ACHN (cell line): ENCODE measurements at regions not wholly inside any gene's neighbourhood (a gene's known extent, or its start where the extent isn't known, plus 50 kb on each side); places are given as distances from the start of the nearest gene placed in this dataset.
A peak's percentile ranks its signal among the peaks of the same experiment; 100 is the strongest.

ENCODE experiments used
- DNase-seq: peaks from one replicate; pipeline ENCODE4 v3.0.0-alpha.2; 2015
- in situ Hi-C: cut with HindIII; loops from 2 replicates; pipeline ENCODE4 v1.10.0; 2017; ENCODE audit warnings: low sequenced_read_pairs, low pct_ligation_motif_present, low pct_unique_long_range_greater_than_20kb

DNA sequence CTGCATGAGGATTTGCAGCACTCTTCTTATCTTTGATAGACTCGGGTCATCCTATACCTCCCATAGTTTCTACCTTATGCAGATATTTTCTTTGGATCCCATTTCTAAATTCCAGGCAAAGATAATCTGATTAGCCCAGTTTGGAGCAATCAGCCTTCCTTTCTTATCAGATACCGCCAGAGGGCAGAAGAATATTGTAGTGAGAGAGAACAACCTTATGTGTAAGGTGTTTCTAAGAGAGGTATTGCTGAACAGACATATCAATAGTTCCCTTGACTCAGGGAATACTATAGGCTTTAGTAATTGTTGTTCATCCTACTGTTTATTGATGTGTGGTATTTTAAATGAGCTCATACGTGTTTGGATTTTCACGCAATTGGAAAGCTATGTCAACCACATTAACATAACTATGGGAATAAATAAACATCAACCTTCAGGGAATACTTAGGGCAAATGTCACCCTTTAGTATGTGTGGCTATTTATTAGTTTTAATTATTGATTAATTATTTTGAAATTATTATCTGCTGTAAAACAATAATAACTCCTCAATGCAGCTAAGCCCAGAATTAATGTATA is 1435.2 kb upstream of the CDH9 start:
- in situ Hi-C loops, result no loop called here
- no peak for DNase-seq

DNA sequence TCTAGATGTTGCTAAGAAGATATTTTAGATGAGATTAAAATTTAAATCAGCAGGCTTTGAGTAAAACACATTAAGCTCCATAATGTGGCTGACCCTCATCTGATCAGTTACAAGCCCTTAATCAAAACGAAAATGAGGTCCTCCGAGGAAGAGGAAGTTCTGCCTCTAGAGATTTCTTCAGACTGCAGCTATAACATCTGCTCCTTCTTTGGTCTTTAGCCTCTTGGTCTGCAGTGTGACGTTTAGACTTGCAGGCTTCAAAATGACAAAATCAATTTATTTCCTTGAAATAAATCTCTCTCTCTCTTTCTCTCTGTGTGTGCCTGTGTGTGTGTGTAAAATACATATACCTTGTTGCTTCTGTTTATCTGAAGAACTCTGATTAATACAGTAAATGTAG is 1429.8 kb upstream of the CDH9 start:
- DNase-seq, result no peak
- in situ Hi-C loops, result no loop called here

DNA sequence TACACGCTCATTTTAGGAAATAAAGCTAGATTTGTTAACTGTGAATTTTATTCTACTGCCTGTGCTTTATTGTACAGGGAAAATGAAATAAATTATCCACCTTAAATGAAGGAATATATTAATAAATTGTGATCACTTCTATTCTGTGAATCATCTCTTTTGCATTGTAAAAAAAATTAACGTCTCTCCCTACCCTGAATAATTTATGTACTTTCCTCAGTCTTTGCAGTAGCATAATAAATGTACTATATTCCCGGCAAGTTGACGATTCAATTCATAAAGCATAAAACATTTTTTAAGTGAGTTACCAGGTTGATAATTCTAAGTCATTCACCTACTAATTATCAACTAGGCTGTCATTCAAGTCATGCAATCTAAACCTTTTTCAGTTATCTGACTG is 1425.3 kb upstream of the CDH9 start:
- in situ Hi-C loops, result no loop called here
- DNase-seq, result no peak

DNA sequence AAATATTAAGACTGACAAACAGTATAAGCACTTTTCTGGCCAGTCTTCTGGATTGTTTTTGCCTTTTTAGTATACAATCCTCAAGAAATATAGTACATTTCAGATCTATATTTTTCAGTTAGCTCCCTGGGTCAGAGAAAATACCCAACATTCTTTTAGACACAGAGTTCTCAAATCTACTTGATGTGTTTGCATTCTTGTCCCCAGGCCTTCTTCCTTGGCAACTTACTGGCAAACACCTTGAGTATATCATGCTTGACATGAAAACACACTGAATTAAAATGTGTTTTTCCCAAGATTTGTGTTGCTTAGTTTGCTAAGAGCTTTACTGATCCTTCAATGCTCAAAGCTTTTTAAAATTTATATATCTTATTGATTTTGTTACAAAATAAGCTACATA is 1413.1 kb upstream of the CDH9 start:
- no peak for DNase-seq
- in situ Hi-C loops, result no loop called here

DNA sequence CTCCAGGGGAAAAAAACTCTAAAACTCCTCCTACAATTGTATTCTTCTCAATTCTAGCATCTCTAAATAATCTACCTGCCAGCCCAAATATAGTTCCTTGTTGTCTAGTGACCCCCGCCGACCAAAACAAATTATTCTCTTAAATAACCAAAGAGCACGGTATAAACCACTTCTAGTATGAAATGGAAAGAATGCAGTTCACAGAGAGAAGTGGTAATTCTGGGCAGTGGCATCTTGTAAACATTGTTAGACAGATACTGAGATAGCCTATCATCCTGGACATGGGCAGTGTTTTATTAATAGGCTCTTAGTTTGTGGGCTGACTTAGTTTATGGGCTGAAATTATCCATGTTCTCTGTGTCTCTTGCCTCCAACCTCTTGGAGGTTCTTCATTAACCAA is 1412.6 kb upstream of the CDH9 start:
- no peak for DNase-seq
- in situ Hi-C loops, result no loop called here

DNA sequence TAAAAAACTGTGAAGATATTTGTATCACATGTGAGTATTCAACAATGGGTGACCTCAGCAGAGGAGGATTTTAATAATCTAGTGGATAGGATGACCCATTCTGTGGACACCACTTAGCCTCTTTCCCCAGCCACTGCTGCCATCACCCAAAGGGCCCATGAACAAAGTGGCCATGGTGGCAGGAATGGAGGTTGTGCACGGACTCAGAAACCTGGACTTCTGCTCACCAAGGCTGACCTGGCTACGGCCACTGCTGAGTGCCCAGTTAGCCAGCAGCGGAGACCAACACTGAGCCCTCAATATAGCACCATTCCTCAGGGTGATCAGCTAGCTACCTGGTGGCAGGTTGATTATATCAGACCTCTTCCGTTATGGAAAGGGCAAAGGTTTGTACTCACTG is 1410.4 kb upstream of the CDH9 start:
- in situ Hi-C loops, result no loop called here
- DNase-seq, result no peak

DNA sequence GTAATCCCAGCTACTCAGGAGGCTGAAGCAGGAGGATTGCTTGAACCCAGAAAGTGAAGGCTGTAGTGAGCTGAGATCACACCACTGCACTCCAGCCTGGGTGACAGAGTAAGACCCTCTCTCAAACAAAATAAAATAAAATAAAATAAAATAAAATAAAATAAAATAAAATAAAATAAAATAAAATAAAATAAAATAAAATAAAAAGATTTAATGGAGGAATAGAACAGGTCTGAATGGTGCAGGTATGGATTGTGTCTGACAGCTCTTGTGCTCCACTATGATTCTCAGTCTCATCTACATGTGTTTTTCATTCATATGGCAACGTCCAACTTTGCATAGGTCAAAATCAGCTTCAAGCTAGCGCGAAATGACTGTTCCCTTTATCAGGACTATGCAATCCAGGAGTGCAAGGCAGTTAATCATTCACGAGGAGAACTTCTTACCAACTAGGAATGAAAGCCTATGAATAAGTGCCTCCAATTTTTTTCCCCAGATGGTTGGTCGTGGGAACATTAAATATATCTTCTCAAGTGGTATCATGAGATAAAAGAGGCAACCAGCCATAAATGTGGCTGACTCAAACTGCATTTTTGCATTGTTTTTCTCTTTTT is 1392.3 kb upstream of the CDH9 start:
- in situ Hi-C loops, result no loop called here
- peak; percentile 29 for DNase-seq

DNA sequence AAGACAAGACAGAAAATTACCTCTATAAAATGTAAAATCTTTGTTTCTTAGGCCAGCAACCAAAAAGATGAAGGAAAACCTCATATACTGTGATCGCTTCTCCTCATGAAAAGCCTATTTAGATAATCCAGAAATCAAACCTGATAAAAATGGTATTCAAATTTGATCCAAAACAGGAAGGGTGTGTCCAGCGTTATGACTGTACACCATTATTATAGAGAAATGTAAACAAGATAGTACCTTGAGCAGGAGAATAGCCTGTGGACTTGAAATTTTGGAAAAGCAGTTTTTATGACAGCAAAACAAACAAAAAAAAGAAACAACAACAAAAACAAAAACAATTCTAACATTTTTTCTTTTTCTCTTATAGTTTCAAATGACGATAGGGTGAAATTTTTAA is 1382.8 kb upstream of the CDH9 start:
- DNase-seq, result no peak
- in situ Hi-C loops, result no loop called here

DNA sequence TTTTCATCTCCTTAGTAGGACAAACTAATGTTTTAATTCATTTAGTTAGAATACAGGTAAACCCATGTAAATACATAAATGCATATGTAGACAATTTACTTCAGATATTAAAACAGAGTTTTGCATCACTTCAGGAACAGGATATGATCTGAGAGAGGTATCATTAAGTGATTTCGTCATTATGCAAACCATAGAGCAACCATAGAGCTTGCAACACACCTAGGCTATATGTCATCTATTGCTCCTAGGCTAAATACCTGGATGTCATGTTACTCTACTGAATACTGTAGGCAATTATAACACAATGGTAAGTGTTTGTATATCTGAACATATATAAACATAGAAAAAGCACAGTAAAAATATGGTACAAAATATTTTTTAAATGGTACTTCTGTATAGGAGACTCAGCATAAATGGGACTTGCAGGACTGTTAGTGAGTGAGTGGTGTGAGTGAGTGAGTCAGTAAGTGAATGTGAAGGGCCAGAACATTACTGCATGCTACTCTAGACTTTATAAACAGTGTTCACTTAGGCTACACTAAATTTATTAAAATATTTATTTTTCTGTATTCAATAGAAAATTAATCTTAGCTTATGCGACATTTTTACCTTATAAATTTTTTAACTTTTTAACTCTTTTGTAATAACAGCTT is 1377.5 kb upstream of the CDH9 start:
- DNase-seq, result no peak
- in situ Hi-C loops, result no loop called here

DNA sequence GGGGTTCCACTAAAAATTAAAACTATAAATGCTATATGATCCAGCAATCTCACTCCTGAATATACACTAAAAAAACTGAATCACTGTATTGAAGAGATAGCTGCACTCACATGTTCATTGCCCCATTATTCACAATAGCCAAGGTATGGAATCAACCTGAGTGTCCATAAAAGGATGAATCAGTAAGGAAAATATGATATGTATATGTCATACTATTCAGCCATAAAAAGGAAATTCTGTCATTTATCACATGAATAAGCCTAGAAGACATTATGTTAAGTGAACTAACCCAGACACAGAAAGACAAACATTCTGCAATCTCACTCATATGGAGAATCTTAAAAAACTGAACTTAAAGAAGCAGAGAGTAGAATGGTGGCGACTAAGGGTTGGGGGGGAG is 1376.2 kb upstream of the CDH9 start:
- DNase-seq, result no peak
- in situ Hi-C loops, result no loop called here

DNA sequence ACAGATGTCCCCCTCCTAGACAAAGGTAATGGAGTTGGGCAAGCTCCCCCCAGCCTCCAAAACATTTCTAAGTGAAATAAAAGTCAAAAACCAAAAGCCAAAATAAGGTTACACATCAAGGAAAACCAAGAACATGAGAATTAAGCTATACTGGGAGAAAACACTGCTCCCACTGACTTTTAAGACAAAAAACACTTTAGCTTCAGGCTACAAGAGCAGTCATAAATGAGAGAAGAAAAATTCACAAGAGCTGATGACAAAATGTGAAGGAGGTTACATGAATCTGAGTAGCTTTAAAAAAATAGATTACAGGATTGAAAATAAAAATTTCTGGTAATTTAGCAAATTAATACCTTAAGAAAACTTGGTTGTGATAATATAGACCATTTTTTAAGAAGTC is 1370.3 kb upstream of the CDH9 start:
- no peak for DNase-seq
- in situ Hi-C loops, result no loop called here

DNA sequence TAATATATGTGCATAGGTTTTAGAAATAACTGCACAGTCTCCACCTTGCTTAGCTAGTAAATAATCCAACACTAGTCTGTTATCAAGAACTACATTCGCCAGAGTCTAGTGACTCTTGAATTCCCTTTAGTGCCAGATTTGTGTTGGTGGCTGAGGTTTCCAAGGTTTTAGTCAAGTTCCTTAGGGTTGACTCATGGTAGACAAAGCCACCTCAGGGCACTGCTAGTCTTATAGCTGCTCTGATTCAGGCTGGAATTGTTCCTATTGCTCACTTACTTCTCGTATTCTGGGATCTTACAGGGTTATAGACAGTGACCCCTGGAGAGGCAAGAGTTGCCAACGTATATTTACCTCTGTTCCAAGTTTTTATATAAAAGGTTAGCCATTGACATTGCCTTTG is 1369.8 kb upstream of the CDH9 start:
- in situ Hi-C loops, result no loop called here
- DNase-seq, result peak; percentile 67

DNA sequence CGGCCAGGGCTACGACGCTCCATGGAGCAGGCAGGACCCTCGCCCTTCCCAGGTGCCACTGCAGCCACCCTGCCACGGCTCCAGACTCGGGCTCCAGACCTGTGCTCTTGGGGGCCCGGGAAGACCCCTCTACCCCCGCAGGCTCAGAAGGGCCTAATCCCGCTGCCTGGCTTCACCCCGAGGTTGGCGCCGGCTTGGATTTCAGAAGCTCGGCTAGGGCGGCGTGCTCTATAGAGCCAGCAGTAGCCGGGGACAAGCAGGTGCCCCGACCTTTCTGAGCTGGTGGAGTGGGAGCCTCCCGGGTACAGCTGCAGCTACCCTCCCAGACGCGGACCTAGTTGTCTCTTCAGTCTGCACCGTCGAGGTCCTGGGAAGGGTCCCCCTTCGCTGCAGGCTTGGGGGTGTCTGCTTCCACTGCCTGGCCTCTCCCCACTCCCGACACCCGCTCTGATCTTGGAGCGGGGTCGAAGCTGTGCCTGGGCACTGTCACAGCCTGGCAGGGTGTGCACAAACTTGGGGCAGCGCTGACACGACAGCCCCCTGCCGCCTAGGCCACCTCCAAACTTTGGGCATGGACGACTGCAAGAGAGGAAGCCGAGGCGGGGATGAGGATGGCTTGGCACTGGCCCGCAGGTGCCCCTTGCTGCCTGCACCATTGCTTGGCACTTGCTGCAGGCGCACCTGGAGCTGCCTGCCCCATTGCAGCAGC is 1366.1 kb upstream of the CDH9 start:
- in situ Hi-C loops, result no loop called here
- DNase-seq, result no peak

DNA sequence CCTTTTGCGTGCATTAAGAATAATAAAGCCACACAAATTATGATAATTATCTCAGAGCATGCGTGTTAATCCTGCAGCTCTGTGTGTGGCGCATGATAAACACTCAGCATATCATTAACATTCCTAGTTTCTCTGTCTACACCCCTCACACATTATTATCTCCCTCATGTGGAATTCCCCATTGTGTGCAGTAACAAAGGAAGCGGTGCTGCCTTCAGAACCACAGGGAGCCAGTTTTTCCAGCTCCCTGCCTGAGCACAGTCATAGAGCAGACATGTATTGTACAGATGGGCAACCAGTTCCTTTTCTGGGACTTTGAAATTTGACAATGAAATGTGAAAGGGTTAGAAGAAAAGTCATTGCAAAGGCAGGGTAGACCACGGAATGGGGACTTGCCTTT is 1365.5 kb upstream of the CDH9 start:
- no peak for DNase-seq
- in situ Hi-C loops, result no loop called here

DNA sequence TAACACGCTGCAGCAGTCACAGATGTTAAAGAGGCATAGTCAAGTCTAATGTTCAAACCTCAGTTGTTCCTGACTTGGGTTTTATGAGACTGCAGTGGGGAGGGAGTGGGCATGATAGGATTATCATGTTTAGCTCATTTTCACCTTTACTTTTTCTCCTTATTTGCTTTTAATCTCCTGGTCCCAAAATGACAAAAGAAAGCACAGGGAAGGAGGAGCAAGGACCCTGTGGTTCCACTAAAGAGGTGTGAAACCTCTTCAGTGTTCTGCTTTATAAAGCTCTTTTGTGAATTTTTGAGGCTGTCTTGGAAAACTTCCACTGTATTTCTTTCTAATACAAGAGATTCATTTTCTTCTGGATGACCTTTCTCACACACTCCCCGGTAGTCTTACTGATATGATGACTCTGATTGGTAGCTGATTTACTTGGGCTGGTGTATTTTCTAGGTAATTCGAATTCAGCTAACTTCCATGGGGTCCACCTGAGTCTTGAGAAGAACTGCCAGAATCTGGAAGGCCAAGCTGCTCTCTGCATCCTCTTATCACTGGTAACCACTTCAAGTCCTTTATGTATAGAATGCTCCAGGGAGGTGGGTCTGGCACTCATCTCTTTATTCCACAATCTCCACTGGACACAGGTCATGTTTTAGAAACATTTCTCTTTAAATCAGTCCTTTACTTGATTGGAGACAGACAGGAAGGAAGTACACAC is 1364.4 kb upstream of the CDH9 start:
- in situ Hi-C loops, result no loop called here
- no peak for DNase-seq

DNA sequence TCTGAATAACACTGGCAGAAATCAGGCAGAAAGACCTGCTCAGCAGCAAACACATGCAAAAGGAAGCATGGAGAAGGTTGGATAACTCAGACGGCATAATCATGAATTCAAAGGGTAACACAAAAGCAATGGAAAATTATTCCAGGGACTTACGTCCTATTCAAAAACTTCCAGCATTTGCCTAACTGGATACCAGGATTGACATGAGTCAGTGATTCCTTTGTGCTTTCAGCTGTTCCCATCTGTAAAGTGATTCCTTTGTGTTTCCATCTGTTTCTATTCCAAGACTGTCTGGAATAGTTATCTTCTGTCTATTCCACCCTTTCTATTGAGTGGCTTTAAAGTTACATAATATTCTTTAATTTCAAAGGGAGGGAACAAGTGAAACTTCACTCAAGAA is 1361.7 kb upstream of the CDH9 start:
- in situ Hi-C loops, result no loop called here

DNA sequence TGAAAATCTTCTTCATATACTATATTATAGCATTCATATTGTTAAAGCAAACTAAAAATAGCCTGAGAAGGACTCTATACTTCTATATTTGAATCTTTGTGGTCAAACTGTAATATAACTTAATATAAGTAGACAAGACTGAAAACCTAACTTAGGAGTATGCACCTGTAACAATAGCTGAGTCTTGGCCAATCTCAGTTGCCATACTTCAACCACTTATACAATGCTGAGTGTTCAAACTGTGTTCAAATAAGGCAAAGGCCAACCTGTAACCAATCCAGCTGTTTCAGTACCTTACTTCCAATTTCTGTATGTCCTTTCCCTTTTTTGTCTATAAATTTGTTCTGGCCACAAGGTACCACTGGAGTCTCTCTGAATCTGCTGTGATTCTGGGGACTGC is 1360.8 kb upstream of the CDH9 start:
- DNase-seq, result no peak
- in situ Hi-C loops, result no loop called here

More for the DNA sequence above, 1361.7 kb upstream of the CDH9 start:
- no peak for DNase-seq

DNA sequence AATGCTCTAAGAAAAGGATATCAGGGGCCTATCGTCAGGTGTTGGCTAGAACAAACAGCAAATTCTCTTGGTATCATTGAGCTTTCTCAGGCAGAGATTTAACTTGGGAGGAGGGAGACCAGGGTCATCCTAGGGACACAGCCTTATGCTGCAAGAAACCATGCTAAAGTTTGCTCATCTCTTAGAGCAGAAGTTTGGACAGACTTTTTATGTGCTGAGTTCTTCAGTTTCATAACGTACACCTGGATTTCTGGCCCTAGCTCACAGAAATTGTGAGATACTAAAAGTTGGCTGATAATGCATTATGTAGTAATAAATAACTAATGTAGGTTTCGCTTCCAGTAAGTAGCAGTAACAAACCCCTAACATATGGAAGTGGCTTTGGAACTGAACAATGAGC is 1359.8 kb upstream of the CDH9 start:
- in situ Hi-C loops, result no loop called here
- DNase-seq, result no peak

DNA sequence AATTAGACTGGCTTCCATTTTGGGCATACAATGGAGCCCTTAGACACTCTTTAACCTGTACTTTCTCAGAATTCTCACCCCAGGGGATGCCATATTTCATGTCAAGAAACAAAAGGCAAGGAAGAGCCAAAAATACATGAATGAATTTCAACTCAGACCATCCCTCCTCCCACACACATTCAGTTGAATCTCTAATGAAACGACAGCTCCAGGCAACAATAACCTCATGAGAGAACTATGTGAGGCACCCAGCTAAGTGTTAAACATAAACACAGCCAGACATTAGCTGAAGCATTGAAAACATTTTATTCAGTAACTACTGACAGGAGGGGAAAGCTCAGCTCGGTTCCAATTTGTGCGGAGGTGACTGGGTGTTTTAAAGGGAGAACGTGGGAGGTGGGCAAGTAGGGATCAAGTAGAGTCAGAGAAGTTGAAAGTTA is 1359.1 kb upstream of the CDH9 start:
- in situ Hi-C loops, result no loop called here
- peak; percentile 23 for DNase-seq
